Dedifferentiated amniotic fluid mesenchymal stem cell (primary cell): ENCODE measurements at regions not wholly inside any gene's neighbourhood (a gene's known extent, or its start where the extent isn't known, plus 50 kb on each side); places are given as distances from the start of the nearest gene placed in this dataset.

ENCODE experiments used
- DNase-seq: peaks from one replicate; pipeline ENCODE4 v3.0.0-alpha.2; 2016; ENCODE audit errors: extremely low spot score

DNA sequence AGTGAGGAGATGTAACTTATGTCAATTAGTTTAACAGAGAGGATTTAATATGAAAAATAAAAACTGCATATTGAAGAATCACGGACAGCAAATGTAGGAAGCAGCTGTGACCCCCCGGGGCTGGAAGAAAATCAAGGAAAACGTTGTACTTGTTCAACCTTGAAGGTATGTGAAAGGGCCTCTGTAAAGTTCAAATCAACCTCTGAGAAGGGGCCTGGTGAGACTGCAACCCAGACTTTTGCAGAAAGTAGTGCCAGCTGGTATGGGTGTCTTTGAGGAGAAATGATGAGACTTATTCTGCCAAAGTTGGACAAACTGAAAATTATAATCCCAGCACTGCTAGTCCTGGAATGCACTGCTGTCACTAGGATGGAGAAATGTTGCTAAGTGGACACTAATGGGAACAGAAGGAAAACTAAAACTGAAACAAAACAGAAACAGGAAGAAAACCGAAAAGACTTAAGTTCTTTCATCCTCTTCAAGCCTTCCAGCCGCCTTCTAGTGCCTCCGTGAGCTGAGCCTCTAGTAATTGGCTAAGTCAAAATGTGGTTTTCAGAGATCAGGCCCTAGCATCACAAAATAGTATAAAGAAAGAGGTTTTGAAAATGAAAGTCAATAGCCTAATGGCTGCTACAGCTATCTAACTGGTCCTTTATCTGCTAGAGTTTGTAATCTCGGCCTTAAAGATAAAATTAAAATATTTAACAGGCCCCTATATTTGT, 253.7 kb upstream of the SORCS1 start:
- no peak for DNase-seq

DNA sequence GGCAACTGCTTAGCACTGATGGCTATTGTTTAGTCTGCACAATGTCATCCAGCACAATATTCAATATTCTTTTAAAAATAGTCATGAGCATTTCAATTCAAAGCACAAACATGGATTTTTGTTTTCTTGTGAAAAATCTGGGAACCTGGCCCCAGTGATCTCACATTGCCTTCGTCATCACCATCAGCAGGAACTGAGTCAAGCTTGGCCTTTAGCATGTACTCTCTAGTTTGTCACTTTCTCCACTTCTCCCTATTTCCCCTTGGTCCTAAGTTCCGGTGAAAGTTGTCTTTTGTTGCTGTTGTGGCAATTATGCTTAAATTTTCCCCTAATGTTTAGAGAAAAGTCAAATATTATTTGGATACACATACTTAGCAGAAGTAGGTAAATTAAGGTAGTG, 252.9 kb upstream of the SORCS1 start:
- DNase-seq: no peak

DNA sequence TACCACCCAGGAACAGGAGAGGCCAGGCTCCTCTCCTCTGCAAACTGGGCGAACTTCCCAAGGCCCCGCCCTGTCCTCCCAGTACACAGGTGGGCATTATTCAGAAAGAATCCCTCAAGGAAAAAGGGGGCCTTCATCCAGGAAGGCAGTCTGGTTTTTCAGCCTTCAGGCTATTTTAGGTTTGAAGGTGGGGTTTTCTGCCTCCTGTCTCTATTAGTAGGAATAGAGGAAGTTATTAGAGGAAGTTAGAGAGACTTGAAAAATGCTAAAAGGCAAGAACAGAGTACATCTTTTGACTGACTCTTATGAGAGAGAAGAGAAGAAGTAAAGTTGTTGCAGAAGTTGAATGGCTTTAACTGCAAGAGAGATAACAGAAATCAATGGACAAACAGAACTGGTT, 250.9 kb upstream of the SORCS1 start:
- DNase-seq: no peak

DNA sequence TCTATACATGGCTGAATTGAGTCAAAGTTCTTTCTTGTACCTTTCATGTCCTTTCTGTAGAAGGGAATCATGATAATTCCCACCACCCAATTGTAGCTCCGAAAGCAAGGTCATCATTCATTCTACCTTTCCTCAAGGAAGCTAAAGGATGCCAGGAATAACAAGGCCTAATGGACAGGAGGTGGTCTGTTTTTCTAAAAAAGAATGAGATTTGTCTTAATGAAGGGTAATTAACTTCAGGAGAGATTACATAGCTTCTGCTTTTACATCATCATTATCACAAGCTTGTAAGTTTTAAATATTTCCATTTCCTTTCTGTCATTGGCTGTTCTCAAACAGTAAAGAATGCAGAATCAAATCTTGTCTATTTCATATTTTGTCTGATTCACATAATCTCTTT, 249.5 kb upstream of the SORCS1 start:
- DNase-seq: no peak

DNA sequence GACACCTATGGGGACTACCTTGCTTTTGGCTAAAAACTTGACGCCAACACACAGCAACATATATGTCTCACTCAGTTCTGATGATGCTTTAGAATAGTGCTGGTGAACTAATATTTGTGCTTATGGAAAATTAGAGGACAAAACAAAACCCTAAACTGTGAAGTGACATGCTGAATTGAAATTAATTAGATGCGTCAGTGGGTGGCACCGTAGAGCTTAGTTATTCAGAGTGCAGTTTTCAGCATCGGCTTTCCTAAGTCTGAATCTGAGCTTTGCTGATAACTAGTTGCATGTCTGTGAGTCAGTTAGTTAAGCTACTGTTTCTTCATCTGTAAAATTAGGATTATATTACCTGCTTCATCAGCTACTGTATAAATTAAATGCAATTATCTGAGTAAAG, 245.0 kb upstream of the SORCS1 start:
- DNase-seq: no peak

DNA sequence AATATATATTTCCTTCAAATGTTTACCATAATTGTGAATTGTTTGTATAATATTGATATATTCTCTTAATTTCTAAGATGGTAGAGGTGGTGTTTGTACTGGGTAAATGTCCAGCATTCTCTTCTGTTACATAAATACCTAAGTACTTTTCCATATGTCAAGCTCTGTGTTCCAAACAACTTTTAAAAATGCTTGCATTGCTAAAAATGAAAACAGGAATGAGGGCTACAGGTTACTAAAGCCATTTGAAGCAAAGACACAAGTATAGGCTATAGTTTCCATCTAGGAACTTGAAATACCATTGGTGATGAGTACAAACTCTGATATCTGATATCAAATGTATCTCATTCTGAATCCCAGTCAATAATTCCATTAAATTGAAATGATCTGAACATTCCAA, 233.6 kb upstream of the SORCS1 start:
- no peak for DNase-seq

DNA sequence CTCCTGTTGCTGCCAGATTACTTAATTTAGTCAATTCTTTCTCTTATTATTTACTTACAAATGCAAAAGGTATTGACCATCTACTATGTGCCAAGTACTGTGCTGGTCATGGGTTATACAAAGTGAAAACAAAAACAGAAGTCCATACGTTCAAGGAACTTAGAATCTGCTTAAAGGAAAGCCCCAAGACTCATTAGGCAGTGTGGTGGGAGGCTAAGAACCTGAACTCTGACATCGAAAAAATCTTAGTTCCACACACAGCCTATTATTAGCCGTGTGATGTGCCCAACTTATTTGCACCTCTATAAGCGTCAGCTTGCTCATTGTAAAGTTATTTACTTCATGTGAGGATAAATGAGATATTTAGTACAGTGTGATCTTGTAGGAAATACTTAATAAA, 227.4 kb upstream of the SORCS1 start:
- DNase-seq: no peak

DNA sequence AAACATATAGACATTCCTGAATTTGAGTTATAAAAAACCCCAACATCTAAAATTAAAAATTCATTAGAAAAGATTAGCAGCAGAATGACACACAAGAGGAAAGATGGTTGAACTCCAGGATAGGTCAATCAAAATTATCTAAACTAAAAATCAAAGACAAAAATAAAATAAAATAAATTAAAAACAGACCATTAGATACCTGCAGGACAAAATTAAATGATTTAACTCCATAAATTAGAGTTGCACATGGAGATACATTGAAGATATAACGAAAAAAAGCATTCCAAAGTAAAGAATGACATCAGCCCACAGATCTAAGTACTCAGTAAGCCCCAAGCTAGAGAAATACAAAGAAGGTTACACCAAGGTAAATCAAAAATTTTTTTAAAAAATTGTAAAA, 226.1 kb upstream of the SORCS1 start:
- no peak for DNase-seq

DNA sequence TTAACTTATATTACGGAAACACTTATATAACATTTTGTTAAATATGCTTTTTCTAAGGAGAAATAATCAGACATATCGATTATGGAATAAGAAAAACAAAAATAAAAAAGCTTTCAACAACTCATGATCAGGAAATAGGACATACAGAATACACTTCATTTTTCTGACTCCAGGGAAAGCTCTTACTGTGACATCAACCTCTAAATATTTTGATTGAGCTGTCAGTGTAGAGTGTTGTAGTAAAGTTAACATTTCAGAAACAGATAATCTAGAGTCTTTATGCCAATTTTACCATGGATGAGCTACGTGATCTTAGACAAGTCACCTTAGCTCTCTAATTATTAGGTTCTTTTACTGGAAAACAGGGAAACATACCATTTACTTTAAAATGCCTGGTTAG, 218.9 kb upstream of the SORCS1 start:
- no peak for DNase-seq

DNA sequence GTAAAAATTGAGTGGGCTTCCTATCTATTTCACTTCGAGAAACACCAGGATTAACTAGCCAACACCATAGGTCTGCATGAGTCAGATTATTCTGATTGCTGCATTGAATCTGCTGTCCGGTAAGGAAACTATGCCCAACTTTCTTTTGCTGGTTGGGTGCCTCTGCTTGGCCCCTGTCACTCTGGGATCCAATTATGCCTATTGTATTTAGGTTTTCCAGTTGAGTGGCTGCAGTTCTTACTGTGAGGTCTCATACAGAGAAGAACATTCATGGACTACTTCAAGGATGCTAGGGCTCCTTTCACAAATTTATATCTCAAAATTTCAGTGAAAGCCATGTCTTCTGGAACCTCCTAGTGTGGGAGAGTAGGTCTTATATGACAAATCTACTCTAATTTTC, 215.1 kb upstream of the SORCS1 start:
- DNase-seq: no peak

DNA sequence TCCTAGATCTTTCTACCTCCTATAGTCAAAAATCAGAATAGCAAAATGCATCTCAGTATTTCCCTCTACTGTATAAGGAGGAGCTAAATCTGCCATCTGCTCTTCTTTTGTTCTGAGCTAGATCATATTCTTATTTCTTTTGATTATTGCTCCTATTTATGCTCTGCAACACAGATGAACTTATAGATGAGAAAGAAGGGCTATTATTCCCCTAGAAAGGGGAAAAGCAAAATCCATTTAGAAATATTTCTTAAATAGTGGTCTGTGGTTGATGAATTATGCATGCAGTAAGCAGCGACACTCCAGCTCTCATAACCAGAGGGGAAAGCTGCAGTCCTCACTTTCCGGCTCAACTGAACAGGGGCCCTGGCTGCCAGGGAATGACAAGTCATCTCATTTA, 207.3 kb upstream of the SORCS1 start:
- no peak for DNase-seq

DNA sequence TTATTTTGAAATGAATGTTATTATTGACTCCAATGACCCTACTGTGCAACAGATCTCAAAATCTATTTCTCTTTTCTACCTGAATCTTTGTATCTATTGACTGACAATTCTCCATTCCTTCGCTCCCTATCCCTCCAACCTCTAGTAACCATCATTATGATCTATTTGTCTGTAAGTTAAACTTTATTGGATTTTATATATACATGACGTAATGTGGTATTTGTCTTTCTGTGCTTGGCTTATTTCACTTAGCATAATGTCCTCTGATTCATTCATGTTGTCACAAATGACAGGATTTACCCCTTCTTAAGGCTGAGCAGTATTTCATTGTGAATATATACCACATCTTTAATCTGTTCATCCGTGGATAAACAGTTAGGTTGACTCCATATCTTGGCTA, 200.4 kb upstream of the SORCS1 start:
- no peak for DNase-seq

DNA sequence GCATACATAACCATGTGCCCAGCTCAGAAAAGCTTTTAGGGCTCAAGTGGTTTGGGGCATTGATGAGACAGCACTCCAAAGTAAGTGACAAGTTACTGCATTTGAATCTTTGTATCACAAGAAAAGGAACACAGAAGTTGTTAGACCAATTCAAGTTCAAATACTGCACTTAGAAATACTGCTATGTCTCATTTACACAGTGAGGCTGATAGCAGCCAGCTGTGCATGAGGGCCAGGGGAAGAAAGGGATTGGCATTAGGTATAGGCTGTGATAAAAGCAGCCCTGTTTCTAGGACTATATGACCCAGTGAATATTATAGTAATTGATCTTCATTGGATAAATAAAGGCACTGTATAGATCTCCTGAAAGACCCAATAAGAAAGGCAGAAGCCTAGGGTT, 197.8 kb upstream of the SORCS1 start:
- DNase-seq: no peak

DNA sequence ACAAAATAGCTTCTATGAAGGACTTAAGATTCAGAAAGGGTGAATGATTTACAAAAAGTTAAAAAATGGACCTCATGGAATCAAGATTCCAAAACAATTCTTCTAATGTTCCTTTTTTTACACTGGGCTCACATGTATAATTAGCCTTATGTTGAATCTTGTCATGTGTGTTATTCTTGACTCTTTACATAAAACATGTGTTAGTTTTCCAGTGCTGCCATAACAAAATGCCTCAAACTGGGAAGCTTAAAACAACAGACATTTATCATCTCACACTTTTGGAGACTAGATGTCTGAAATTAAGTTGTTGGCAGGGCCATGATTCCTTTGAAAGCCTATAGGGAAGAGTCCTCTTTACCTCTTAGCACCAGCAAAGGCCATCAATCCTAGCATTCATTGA, 192.5 kb upstream of the SORCS1 start:
- DNase-seq: no peak

DNA sequence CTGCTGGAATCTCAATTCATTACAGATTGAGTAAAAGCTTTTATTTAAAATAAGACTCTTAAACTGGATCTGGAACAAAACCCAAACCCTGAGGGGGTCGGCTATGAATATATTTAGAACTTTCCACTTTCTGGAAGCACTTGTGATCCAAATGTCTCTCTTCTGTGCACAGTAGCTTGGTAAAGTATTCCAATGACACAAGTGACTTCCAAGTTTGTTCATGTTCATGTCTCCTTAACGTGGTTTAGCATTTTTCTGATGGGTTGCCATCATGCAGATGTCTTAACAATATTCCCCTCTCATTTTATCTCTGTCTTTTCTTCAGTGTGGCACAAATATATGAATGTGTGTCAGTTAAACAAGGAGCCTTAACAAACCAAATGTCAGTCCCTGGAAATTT, 191.9 kb upstream of the SORCS1 start:
- DNase-seq: no peak

DNA sequence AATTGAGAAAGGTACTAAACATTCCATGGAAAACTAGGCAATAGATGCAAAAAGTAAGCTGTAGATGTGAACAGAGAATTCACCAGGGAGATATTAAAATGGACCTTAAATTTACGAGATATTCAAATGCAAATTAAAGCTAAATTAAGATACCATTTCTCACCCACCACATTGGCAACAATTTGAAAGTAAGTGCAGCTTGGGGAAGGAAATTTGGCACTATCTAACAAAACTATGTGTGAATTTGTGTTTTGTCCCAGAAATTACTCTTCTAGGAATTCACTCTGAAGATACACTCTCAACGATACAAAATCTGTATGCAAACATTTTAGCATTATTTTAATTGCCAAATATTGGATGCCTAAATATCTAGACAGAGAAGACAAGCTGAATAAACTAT, 178.2 kb upstream of the SORCS1 start:
- DNase-seq: no peak

DNA sequence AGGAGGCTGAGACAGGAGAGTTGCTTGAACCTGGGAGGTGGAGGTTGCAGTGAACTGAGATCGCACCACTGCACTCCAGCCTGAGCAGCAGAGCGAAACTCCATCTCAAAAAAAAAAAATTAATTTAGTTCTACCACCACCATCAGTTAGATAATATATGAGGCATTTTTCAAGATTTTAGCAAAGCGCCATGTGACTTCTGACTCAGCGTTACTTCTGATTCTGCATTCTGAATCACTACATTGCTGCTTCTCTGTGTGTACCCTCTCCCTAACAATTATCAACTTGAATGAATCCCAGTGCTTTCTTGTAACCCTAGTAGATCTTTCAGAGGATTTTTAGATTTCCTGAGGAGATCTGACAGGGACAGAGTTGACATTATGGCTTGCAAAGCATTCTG, 176.8 kb upstream of the SORCS1 start:
- no peak for DNase-seq

DNA sequence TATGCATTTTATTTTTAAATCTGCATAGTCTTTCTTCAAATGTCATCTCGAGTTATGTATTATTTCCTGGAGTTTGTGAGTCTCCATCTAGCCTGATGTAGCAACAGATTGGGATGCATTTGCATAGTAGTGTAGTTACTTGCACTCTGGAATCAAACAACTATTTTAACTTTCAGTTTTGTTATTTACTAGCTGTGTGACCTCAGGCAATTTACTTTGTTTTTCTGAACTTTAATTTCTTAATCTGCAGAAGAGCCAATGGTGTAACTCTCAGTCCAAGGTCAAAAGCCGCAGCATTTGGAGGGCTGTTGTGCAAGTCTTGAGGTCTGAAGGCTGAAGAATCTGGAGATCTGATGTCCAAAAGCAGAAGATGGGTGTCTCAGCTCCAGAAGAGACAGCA, 175.8 kb upstream of the SORCS1 start:
- no peak for DNase-seq

DNA sequence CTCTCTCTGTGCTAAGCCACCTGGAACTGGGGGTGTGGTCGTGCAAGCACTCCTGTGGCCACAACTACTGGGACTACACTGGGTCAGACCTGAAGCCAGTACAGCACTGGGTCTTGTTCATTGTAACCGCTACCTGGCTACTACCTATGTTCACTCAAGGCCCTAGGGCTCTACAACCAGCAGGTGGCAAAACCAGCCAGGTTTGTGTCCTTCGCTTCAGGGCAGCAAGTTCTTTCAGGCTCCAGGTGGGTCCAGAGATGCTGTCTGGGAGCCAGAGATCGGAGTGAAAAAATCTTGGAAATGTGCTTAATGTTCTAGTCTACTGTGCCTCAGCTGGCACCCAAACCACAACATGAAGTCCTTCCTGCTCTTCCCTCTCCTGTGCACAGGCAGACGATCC, 171.6 kb upstream of the SORCS1 start:
- no peak for DNase-seq

DNA sequence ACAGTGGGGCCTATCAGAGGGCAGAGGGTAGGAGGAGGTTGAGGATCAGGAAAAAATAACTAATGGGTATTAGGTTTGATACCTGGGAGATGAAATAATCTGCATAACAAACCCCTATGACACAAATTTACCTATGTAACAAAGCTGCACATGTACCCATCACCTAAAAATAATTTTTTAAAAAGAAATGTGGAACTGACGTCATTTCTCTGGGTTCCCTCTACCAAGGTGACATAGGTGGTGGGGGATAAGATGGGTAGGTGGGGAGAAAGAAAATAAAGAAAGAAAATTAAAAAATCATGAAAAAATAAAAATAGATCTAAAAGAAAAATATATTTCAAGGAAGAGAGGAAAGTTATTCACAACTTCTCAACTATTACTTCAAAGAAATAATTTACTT, 153.1 kb upstream of the SORCS1 start:
- DNase-seq: no peak

DNA sequence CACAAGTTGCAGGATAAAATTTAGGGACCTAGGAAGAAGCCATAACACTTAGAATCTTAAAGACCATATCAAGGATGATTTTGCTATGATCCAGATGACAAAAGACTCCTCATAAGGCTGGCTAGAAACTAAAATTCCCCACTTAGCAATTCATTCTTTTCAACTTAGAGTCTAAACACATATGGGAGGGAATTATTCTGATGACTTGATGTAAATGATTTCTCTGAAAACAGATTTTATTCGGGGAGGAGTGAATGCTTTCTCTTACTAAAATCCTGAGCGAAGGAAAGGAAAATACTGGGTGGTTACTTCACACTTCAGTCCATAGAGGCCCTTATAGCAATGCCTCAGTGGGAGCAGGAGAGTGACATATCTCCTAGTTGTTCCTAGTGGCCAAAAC, 138.7 kb upstream of the SORCS1 start:
- no peak for DNase-seq

DNA sequence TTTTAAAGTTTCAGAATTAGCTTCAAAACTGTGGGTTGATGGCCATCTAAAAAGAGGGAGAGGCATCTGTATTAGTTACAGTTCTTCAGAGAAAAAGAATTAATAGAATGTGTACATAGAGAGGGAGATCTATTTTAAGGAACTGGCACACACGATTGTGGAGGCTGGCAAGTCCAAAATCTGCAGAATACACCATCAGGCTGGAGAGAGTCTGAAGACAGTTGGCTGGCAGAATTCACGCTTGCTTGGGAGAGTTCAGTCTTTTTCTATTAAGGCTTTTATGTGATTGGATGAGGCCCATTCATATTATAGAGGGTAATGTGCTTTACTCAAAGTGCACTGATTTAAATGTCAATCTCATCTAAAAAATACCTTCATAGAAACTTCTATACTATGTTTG, 135.1 kb upstream of the SORCS1 start:
- DNase-seq: no peak

DNA sequence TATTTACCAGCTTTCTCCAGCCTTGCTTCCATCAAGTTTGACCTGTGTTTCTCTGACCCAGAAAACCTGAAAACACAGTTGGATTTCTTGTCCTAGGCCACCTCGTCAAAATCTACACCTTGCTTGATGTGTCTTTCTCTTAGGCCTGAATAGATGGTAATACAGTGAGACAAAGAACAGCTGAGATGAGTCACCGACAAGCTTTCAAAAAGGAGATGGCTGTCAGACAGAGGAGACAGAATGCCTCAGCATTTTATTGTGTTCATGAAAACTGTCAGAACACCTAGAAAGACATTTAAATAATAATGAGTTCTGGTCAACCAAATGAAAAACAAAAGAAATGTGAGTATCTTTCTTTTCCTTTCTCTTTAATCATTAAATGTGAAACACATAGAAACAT, 119.7 kb upstream of the SORCS1 start:
- no peak for DNase-seq

DNA sequence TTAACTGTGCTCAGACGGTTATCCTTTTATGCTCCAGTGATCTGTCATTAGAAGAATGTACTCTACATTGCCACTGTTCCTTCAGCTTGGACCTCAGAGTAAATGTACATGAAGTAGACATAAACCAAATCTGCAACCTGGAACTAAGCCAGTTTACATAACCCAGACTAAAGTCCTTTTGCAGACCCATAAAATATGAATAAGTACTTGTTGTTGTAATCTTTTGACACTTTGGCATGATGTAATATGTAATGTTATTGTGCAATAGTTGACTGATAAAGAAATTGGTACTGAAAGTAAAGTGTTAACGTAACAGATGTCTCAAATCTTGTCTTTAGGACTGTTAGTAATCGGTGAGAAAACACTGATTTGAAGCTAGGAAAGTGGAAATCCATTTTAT, 115.8 kb upstream of the SORCS1 start:
- DNase-seq: no peak

DNA sequence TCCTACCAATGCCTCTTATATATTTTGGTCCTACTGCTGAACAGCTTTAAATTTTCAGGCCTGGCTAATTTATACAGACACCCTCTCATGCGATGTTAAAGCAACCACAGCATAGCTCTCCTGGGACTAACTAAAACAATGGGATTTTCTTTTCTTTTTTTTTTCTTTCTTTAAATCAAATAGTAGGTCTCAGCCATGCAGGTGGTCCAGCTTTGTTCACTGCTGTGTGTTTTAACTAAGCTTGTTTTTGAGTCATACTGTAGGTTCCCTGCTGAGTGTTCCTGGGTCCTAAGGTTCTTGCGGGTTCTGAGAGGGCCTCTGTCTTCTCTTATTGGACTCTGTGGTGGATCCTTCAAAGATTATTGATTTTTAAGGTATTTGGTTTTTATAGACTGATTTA, 113.1 kb upstream of the SORCS1 start:
- DNase-seq: no peak
